ENCODE measurements at regions not wholly inside any gene's neighbourhood (a gene's known extent, or its start where the extent isn't known, plus 50 kb on each side); places are given as distances from the start of the nearest gene placed in this dataset.

GRCh38 chr9:75812141-75812540 lies 78.3 kb upstream of the PCSK5 start:
- TF ChIP-seq CTCF (IDR thresholded peaks at IDR 0.05; ENCODE audit: poor library complexity, severe bottlenecking) (no peak), POLR2AphosphoS5 (IDR thresholded peaks at IDR 0.05) (no peak), EZH2 (IDR thresholded peaks at IDR 0.05; ENCODE audit: borderline replicate concordance, insufficient read depth, low read length, poor library complexity, severe bottlenecking) (no peak), TAF1 (IDR thresholded peaks at IDR 0.05; ENCODE audit: low read depth) (no peak), MXI1 (conservative IDR thresholded peaks at IDR 0.05; ENCODE audit: poor library complexity, severe bottlenecking) (no peak)
- TF ChIP-seq, protein P1, sequence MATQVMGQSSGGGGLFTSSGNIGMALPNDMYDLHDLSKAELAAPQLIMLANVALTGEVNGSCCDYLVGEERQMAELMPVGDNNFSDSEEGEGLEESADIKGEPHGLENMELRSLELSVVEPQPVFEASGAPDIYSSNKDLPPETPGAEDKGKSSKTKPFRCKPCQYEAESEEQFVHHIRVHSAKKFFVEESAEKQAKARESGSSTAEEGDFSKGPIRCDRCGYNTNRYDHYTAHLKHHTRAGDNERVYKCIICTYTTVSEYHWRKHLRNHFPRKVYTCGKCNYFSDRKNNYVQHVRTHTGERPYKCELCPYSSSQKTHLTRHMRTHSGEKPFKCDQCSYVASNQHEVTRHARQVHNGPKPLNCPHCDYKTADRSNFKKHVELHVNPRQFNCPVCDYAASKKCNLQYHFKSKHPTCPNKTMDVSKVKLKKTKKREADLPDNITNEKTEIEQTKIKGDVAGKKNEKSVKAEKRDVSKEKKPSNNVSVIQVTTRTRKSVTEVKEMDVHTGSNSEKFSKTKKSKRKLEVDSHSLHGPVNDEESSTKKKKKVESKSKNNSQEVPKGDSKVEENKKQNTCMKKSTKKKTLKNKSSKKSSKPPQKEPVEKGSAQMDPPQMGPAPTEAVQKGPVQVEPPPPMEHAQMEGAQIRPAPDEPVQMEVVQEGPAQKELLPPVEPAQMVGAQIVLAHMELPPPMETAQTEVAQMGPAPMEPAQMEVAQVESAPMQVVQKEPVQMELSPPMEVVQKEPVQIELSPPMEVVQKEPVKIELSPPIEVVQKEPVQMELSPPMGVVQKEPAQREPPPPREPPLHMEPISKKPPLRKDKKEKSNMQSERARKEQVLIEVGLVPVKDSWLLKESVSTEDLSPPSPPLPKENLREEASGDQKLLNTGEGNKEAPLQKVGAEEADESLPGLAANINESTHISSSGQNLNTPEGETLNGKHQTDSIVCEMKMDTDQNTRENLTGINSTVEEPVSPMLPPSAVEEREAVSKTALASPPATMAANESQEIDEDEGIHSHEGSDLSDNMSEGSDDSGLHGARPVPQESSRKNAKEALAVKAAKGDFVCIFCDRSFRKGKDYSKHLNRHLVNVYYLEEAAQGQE (IDR thresholded peaks at IDR 0.05; ENCODE audit: borderline replicate concordance): no peak
